ENCODE measurements at regions not wholly inside any gene's neighbourhood (a gene's known extent, or its start where the extent isn't known, plus 50 kb on each side); places are given as distances from the start of the nearest gene placed in this dataset.

GRCh38 chr6:144481527-144481926 lies 196.4 kb downstream of the UTRN start:
- TF ChIP-seq CTCF (IDR thresholded peaks at IDR 0.05) (no peak), EP300 (IDR thresholded peaks at IDR 0.05) (no peak)

Measured in gastroesophageal sphincter (tissue), 3 donors.